Kidney (tissue), 13 donors: ENCODE measurements at regions not wholly inside any gene's neighbourhood (a gene's known extent, or its start where the extent isn't known, plus 50 kb on each side); places are given as distances from the start of the nearest gene placed in this dataset.

Experiments used
- DNase-seq, 5 donors: peaks; one replicate each; pipeline ENCODE4 v3.0.0-alpha.2; 2013 to 2020
- FAIRE-seq: peaks from 2 replicates; lab custom pipeline; 2012; peaks lifted over from hg19 to GRCh38; lab: Jason Lieb, UNC
- H3K27ac ChIP-seq, 2 donors: one replicate each; pipeline ENCODE4 v1.7.0; 2013; ENCODE audit warnings: low read depth in 2 of 2, low read length in 2 of 2, inconsistent platforms in 1 of 2
- H3K27me3 ChIP-seq: one replicate; pipeline ENCODE4 v1.7.1; 2013; ENCODE audit warnings: low read length, inconsistent platforms; ENCODE audit not compliant: control insufficient read depth, insufficient read depth
- H3K36me3 ChIP-seq, 3 donors: one replicate each; pipeline versions ENCODE4 v1.7.0 to v1.7.1; 2013; ENCODE audit warnings: low read length in 3 of 3, control low read depth in 1 of 3, inconsistent platforms in 1 of 3; ENCODE audit not compliant: insufficient read depth in 3 of 3, control insufficient read depth in 2 of 3
- H3K4me1 ChIP-seq, 3 donors: one replicate each; pipeline versions ENCODE4 v1.7.0 to v1.7.1; 2013; ENCODE audit warnings: low read length in 3 of 3, inconsistent platforms in 1 of 3, low read depth in 1 of 3; ENCODE audit not compliant: control insufficient read depth in 2 of 3, insufficient read depth in 2 of 3
- H3K4me3 ChIP-seq, 3 donors: one replicate each; pipeline versions ENCODE4 v1.7.0 to v1.8.1; 2013; ENCODE audit warnings: low read length in 3 of 3, control low read depth in 1 of 3, inconsistent platforms in 1 of 3
- H3K9ac ChIP-seq, 3 donors: one replicate each; pipeline versions ENCODE4 v1.7.0 to v1.7.1; 2013; ENCODE audit warnings: low read length in 3 of 3, control low read depth in 1 of 3, inconsistent platforms in 1 of 3
- H3K9me3 ChIP-seq, 3 donors: one replicate each; pipeline versions ENCODE4 v1.7.0 to v1.7.1; 2013; ENCODE audit warnings: low read length in 3 of 3, control low read depth in 1 of 3, inconsistent platforms in 1 of 3; ENCODE audit not compliant: control insufficient read depth in 2 of 3, insufficient read depth in 1 of 3
- CTCF ChIP-seq: IDR thresholded peaks from 3 replicates; pipeline ENCODE4 v1.5.1; 2012; ENCODE audit warnings: mild to moderate bottlenecking, moderate library complexity, borderline replicate concordance; ENCODE audit not compliant: insufficient read depth; ENCODE audit errors: extremely low read depth
- intact Hi-C: fragments of 100-400 bp; cut with DNase I; formaldehyde crosslinking; loops from one replicate; pipeline ENCODE4 v1.11.1; 2022
- donor health status: control.
- donor health status: control.
- donor health status: control.
- donor health status: control.
- donor health status: control.
- donor health status: DM: yes; HTN: yes; CAD: no.
- donor health status: Normal renal cell carcinoma (clear cell type).

GRCh38 chr9:117552811-117553210, 138.0 kb upstream of the ASTN2 start:
- H3K4me1 ChIP-seq, result no peaks in the 10 kb centered on the region
- no peaks in the 10 kb centered on the region for H3K36me3 ChIP-seq
- FAIRE-seq (no peak), DNase-seq (peak in 1 of 5 donors; percentile 8)
- no peak overlapping the region for H3K4me3 ChIP-seq
- intact Hi-C loops, result no loop called here
- H3K27me3 ChIP-seq, result no peaks in the 10 kb centered on the region
- no peaks in the 10 kb centered on the region for H3K9me3 ChIP-seq
- TF ChIP-seq CTCF, result no peak
- H3K27ac ChIP-seq, result no peak overlapping the region
- no peak overlapping the region for H3K9ac ChIP-seq

- Histone ChIP-seq H3K4me3 (no peak overlapping the region), H3K36me3 (no peaks in the 10 kb centered on the region), H3K9me3 (no peaks in the 10 kb centered on the region), H3K4me1 (no peaks in the 10 kb centered on the region), H3K27me3 (no peaks in the 10 kb centered on the region), H3K9ac (no peak overlapping the region), H3K27ac (no peak overlapping the region)
- DNase-seq, result no peak
- TF ChIP-seq CTCF, result no peak
- intact Hi-C loops, result no loop called here
- FAIRE-seq, result no peak
Observed at GRCh38 chr9:117551171-117551570, 136.3 kb upstream of the ASTN2 start.

DNA sequence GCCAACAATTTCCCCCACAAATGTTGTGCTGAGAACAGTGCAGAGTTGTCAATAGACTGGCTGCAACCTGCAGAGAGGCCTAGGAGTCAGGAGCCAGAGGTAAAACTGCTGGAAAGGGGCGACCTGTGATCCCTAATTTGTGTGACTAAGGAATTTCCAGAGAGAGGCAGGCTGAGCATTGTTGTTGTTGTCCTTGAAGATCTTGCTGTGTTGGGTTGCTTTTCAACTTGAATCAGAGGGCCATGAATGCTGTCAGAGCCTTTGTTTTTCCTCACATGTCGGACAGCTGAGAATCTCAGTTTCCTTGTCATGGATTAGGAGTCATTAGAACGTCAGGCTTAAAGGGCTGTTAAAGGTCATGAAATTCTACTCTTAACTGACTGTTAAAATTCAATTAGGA, 134.6 kb upstream of the ASTN2 start:
- Histone ChIP-seq H3K36me3 (no peaks in the 10 kb centered on the region), H3K27me3 (no peaks in the 10 kb centered on the region), H3K9ac (no peak overlapping the region), H3K27ac (no peak overlapping the region), H3K4me1 (no peaks in the 10 kb centered on the region), H3K9me3 (no peaks in the 10 kb centered on the region), H3K4me3 (no peak overlapping the region)
- intact Hi-C loops, result no loop called here
- FAIRE-seq, result no peak
- no peak for TF ChIP-seq CTCF
- peak in 1 of 5 donors; percentile 8 for DNase-seq

GRCh38 chr9:117548556-117548955, 133.7 kb upstream of the ASTN2 start:
- no peaks in the 10 kb centered on the region for H3K36me3 ChIP-seq
- H3K4me3 ChIP-seq, result no peak overlapping the region
- intact Hi-C loops, result no loop called here
- no peak for TF ChIP-seq CTCF
- H3K27me3 ChIP-seq, result no peaks in the 10 kb centered on the region
- H3K27ac ChIP-seq, result no peak overlapping the region
- DNase-seq (no peak), FAIRE-seq (no peak)
- no peaks in the 10 kb centered on the region for H3K4me1 ChIP-seq
- H3K9ac ChIP-seq, result no peak overlapping the region
- H3K9me3 ChIP-seq, result no peaks in the 10 kb centered on the region
